ENCODE measurements at regions not wholly inside any gene's neighbourhood (a gene's known extent, or its start where the extent isn't known, plus 50 kb on each side); places are given as distances from the start of the nearest gene placed in this dataset.
"Not testable (repeated sequence)": the region's sequence is repeated elsewhere in the genome, so short reads cannot be mapped to it uniquely, and the experiment has no call there.

GRCh38 chr13:74555276-74555625, 421.0 kb upstream of the KLF12 start:
- H3K9me3 ChIP-seq, result no peaks in the 10 kb centered on the region
- no peak for DNase-seq (ENCODE audit: low spot score)
- H3K27ac ChIP-seq, result no peak overlapping the region

GRCh38 chr13:74554569-74555275, 420.5 kb upstream of the KLF12 start:
- no peak for DNase-seq (ENCODE audit: low spot score)
- Histone ChIP-seq H3K36me3 (no peaks in the 10 kb centered on the region), H3K9me3 (no peaks in the 10 kb centered on the region), H3K27me3 (no peaks in the 10 kb centered on the region), H3K4me1 (no peaks in the 10 kb centered on the region), H3K27ac (no peak overlapping the region), H3K4me3 (no peak overlapping the region)
- no peak for TF ChIP-seq CTCF (IDR thresholded peaks at IDR 0.05)

More at GRCh38 chr13:74555276-74555625, 421.0 kb upstream of the KLF12 start:
- no peaks in the 10 kb centered on the region for H3K27me3 ChIP-seq
- no peak overlapping the region for H3K4me3 ChIP-seq
- no peaks in the 10 kb centered on the region for H3K36me3 ChIP-seq
- H3K4me1 ChIP-seq, result no peaks in the 10 kb centered on the region
- no peak for TF ChIP-seq CTCF (IDR thresholded peaks at IDR 0.05)

- Histone ChIP-seq H3K4me1 (no peaks in the 10 kb centered on the region), H3K27me3 (no peaks in the 10 kb centered on the region), H3K4me3 (no peak overlapping the region), H3K36me3 (no peaks in the 10 kb centered on the region), H3K9me3 (no peaks in the 10 kb centered on the region), H3K27ac (no peak overlapping the region)
- no peak for TF ChIP-seq CTCF (IDR thresholded peaks at IDR 0.05)
- no peak for DNase-seq (ENCODE audit: low spot score)
Observed at GRCh38 chr13:74550039-74550438, 415.8 kb upstream of the KLF12 start.

- not testable (repeated sequence) for H3K4me1 ChIP-seq; DNase-seq (ENCODE audit: low spot score); H3K36me3 ChIP-seq; H3K9me3 ChIP-seq; H3K27ac ChIP-seq; H3K27me3 ChIP-seq; H3K4me3 ChIP-seq
Observed at GRCh38 chr13:74536649-74537048, 402.4 kb upstream of the KLF12 start.

- Histone ChIP-seq H3K36me3 (no peaks in the 10 kb centered on the region), H3K4me3 (no peak overlapping the region), H3K27me3 (no peaks in the 10 kb centered on the region), H3K27ac (no peak overlapping the region), H3K9me3 (no peaks in the 10 kb centered on the region), H3K4me1 (no peaks in the 10 kb centered on the region)
- DNase-seq (ENCODE audit: low spot score), result no peak
- no peak for TF ChIP-seq CTCF (IDR thresholded peaks at IDR 0.05)
Observed at GRCh38 chr13:74533226-74533625, 399.0 kb upstream of the KLF12 start.

GRCh38 chr13:74530011-74530410, 395.8 kb upstream of the KLF12 start:
- H3K36me3 ChIP-seq, result no peaks in the 10 kb centered on the region

More at GRCh38 chr13:74530011-74530410, 395.8 kb upstream of the KLF12 start:
- TF ChIP-seq CTCF (IDR thresholded peaks at IDR 0.05), result no peak
- H3K9me3 ChIP-seq, result no peaks in the 10 kb centered on the region
- H3K27me3 ChIP-seq, result no peaks in the 10 kb centered on the region
- no peak overlapping the region for H3K27ac ChIP-seq
- DNase-seq (ENCODE audit: low spot score), result no peak
- no peaks in the 10 kb centered on the region for H3K4me1 ChIP-seq
- H3K4me3 ChIP-seq, result no peak overlapping the region
